Right lung (tissue), 2 donors: ENCODE measurements at regions not wholly inside any gene's neighbourhood (a gene's known extent, or its start where the extent isn't known, plus 50 kb on each side); places are given as distances from the start of the nearest gene placed in this dataset.

Source experiments
- DNase-seq, 2 donors: peaks; one replicate each; pipeline ENCODE4 v3.0.0-alpha.2; 2013

DNA sequence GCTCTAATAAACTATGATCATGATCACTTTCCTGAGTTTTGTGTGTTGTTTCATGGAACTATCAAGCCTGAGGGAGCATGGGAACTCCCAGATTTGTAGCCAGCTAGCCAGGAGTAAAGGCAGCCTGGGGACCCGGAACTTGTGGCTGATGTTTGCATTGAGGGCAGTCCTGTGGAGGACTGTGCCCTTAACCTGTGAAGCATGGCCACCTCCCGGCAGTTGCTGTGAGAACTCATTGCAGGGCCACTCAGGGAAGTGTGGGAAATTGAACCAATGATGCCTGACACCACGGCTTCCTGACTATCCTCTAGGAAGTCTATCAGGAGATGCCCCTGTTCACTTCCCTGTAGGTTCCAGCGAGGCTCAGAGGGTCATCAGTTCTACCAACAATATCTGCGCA lies 250.6 kb downstream of the DAD1 start:
- DNase-seq, result no peak

DNA sequence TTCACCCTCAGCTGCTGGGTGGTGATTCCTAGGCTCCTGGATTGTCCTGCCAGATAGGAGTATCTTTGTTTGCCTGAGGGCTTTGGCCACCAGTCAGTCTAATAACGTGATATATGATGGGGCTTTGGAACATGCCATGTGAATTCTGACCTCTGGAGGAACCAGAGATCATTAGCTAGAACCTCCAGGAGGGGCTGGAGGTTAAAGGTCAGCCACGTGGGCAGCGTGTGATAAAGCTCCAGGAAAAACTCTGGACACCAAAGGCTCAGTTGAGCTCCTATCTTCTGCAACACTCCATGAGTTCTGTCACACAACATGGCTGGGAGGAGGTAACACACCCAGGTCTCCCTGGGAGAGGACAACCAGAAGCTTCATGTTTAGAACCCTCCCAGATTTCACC lies 251.1 kb downstream of the DAD1 start:
- DNase-seq, result no peak

DNA sequence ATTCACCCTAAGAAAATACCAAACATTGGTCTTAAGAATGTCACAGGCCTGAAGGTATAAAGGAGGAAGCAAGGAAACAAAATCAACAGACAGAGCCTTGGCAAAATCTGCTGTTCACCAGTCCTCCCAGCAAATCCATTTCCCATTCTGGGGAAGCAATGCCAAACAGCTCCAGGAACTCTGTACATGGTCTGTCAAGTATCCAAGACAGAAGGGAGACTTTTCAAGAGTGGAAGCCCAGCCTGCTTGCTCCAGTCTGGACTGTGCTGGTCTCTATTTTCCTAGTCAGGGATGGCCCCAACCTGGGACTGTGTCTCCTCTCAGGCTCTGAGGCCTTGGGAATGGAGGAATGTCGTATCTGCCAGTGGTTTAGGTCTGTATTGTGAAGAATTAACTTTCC lies 251.5 kb downstream of the DAD1 start:
- no peak for DNase-seq

DNA sequence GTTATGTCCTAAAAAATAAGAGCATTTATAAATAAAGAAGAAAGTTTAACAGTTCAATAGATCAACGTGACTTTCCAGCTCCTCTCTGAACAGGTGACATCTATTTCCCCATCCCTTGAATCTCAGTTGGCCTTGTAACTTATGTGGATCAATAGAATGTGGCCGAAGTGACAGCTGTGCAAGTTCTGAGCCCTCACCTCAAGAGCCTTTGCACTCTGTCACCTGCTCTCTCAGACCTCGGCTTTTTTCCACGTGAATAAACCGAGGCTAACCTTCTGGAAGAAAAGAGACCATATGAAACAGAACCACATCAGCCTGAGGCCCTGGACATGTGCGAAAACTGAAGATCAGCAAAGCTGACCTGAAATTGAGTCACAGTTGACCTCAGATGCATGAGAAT lies 253.0 kb downstream of the DAD1 start:
- DNase-seq, result no peak

DNA sequence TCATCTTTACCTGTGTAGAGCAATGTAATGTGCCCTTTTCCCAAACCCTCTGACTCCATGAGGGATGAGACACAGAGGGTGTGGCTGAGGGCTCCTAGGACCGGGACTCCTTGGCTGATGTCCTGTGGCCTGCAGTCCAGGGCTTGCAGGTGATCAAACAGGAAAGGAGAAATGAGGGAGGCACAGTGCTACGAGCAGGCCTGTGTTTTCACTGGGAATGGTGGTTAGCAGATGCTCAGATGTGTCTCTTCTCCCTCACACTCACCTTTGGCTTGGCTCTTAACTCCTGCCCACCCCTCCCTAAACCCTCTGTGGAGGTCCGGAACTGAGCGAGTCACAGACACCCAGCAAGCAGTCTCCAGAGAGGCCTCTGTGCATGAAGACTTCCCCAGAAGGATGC lies 254.4 kb downstream of the DAD1 start:
- no peak for DNase-seq

DNA sequence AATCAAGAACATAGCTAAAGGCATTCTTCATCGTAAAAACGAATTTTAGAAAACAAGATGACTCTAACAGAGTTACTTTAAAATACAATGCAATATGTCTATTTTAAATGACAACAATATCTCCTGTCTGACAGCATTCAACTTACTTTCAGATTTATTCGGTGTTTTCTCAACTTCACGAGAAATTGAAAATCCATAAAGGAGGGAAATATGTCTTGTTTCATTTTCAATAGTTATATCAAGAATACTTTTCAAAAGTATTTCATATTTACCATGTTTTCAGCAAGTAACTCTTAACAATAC lies 254.8 kb downstream of the DAD1 start:
- no peak for DNase-seq

DNA sequence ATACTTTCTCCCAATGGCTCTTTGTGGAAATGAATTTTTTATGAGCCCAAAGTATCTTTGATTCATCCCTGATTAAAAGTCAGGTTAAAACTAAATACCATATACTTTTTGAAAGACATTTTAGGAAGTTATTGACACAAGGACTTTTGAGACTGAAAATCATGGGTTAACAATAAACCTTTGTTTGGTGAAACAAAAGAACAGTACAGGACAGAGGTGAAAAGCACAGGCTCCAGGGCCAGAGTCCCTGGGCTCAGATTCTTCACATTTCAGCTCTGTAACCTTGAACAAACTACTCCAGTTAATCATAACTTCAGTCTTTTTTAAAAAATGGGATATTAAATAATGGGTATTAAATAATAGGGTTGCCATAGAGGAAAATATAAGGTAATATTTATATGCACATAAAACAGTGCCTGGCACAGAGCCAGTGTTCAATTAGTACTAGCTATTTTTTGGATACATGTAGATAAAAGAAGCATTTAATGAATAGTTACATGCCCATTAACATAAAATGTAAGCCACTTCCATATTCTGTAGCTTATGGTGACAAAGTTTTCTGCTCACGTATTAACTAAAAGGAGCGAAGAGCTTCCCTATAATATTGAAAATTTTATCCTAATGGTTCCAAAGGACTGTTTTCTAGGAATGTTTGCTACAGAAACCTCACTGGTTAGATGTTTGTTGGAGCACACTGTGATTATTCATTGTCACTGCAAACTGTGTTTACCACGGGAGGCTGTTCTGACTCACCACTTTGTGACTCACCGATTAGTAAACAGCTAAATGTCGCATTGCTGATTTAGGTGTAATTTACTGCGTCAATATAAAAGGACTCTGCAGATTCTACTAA lies 255.4 kb downstream of the DAD1 start:
- no peak for DNase-seq

DNA sequence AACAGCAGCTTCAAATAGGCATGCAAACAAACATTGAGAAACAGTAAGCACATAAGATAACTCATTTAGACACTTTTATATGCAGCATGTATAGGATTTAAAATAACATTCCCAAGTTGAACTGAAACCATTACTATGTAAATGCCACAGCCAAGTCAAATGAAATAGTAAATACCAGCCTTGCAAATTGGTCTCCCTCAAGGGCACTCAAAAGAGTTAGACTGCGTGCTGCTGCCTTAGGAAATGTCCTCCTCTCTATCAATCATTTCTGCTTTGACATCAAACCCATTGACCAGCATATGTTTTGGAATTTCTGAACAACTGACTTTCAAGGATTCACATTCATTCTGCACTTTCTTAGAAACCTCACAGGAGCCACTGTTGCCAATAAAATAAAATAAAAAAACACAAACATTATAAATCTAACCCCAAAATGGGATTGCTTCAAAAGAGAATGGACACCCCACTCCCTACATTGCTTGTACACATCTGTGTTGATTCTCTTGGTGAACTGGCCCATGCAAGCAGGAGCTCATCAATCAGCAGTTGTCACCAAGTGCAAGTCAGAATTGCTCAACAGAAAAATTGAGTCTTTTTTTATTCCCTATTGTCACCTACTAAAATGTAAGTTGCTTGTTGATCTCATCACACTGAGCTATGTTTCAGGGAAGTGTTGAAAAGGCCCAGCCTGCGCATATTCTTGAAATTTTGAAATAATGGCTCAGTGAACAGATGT lies 256.2 kb downstream of the DAD1 start:
- DNase-seq, result no peak

DNA sequence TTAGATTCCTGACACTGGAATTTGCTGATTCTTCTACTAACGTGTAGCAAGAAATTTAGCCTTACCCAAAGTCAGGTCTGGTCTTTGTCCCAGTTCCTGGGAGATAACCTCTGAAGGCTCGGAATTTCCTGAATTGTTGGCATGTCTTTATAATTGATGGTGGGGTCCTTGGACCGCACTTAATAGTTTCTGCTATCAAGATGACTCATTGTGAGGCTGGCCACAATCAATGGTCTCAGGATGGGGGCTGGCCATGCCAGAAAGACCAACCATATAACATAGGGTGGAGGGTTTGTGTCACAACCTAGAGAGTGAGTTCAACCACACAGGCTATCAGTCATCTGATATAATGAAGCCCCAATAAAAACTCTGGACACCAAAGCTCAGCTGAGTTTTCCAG lies 259.7 kb downstream of the DAD1 start:
- no peak for DNase-seq

DNA sequence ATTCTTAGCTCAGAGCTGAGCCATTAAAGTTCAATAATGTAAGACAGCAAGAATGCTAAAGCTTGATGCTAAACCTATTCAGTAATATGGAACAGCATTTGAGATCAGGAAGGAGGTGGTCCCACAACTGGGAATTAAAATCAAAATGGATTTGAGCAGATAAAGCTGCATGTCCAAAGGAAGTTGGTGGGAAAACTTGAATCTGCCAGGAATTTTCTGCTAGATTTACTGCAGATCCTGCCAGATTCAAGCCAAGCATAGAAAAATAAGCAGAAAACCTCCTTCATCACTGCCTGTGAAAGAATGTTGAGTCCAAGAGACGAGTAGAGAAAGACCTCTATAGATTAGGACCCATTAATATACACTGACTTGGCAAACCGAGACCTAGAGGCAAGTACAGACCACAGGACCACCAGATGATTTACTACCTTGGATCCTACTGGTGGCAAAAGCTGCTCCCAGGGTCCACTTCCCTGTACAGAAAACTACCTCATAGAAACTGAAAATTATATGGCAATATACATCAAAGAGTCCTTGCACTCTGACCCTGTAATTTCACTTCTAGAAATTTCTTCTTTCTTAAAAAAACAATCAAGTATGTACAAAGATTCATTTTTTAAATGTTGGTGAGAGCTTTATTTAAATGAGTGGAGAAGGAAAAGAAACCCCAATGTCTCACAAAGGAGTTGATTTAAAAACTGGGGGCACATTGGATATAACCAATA lies 263.2 kb downstream of the DAD1 start:
- DNase-seq, result no peak

DNA sequence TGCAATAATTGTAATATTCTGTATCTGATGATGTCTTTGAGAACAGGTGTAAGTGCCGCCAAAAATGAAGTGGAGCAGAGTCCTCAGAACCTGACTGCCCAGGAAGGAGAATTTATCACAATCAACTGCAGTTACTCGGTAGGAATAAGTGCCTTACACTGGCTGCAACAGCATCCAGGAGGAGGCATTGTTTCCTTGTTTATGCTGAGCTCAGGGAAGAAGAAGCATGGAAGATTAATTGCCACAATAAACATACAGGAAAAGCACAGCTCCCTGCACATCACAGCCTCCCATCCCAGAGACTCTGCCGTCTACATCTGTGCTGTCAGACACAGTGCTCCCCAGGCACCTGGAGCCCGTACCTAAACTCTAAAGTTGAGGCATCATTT lies 268.7 kb downstream of the DAD1 start:
- no peak for DNase-seq

DNA sequence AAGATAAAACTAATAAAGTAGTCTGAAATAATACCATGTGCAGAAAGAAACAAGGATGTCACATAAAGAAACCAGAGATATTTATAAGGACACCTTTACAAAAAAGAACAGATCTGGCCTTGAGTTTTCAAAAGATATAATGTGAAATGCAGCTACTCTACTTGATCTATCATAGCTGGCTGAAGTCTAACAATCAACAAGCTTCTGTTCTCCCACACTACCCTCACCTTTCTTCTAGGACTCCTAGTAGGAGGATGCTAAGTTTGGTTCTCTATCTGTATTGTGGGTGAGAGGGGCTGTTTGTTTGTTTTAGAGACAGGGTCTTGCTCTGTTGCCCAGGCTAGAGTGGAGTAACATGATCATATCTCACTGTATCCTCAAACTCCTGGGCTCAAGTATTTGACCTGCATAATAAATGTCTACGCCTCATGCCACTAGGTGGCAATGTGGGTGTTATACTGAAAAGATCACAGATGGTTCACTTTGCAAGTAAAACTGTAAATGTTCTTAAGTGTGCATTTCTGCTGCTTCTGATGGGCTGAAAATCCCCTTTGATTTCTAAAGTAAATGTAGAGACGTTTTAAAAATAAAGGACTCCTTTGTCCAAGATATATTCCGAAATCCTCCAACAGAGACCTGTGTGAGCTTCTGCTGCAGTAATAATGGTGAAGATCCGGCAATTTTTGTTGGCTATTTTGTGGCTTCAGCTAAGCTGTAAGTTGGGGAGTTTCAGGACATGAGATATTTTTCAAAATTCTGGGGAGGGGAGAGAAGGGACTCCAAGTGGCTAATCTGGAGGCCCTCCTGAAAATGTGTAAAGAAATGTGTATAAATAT lies 269.3 kb downstream of the DAD1 start:
- no peak for DNase-seq

DNA sequence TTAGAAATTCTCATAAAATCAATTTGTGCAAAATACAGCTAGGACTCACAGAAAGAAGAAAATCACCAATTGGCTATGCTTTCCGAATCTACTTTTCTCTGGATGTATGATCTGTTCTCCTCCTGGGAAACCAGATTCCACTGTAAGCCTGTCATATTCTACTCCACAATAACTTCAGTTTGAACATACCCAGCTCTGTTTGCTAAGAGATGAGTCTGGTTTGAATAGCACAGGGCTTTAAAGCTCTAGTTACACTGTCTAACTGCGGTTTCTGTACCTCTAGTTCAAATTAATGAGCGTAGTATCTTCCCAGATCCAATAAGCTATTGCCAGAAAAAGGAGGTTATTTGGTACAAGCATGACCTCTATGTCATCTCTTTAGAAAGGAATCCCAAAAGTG lies 270.1 kb downstream of the DAD1 start:
- DNase-seq, result no peak

DNA sequence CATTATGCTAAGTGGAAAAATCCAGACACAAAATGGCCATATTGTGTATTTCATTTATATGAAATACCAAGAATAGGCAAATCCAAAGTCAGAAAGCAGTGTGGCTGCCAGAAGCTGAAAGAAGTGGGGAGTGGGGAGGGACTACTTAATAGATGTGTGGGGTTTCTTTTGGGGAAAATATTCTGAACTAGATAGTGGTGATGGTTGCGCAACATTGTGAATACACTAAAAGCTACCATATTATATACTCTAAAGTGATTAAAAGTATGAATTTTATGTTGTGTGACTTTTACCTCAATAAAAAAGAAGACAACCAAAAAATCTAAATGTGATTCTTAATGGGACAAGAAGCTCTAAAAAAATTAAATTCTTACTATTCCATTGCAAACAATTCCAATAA lies 272.6 kb downstream of the DAD1 start:
- no peak for DNase-seq

DNA sequence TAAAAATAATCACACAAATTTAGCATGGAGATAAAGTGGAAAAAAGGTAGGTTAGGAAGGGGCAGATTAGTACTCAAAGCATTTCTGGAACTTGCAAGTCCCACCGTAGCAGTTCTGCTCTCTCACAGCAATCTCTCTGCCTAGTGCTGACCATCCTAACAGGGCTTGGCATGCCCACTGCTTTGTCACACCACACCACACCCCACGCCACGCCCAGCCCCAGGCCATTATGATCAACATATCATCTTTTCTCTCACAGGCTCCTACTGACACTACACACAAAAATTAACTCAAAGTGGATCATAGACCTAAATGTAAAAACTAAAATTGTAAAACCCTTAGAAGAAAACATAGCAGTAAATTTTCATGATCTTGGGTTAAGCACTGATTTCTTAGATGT lies 273.7 kb downstream of the DAD1 start:
- no peak for DNase-seq

DNA sequence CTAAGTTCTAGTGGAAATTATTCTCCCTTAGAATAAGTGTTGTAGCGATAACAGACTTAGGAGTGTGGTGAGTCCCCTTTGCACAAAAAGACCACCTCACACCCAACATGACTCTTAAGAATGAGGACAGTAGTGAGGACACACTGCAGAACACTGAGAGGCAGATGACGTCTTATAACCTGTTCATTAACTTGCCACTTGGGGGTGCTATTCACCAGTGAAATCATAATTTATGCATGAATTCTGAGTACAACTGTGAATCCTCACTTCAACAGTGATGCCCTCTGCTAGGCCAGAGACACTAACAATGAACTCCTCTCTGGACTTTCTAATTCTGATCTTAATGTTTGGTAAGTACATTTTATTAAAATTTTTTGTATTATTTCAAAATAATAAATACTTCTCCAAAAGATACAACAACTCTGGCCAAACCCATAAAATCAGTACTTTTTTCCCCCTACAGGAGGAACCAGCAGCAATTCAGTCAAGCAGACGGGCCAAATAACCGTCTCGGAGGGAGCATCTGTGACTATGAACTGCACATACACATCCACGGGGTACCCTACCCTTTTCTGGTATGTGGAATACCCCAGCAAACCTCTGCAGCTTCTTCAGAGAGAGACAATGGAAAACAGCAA lies 274.7 kb downstream of the DAD1 start:
- peak in 1 of 2 donors; percentile 32 for DNase-seq

DNA sequence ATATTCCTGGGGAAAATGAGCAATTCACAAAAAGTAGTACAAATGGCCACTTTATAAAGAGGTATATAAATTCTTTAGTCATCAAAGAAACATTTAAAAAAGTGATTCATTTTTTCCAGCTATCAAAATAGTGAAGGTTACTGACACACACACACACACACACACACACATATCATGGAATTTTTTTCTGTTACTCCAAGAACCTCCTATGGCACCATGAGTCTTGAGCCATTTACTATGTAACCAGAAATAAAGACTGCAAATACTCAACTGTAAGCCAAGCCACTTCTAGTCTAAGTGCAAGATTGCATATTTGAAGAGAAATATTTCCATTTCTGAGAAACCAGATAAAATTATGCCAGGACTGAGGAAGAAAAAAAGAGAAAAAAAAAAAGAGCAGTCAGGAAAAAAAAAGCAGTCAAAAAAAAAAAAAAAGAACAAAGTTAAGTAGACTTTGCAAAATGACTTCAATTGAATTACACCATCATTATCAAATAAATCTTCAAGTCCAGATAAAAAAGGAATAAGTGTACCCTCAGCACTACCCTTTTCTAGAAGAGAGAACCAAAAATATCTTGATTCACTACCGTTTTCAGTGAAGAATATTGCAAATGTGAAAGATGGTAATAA lies 275.7 kb downstream of the DAD1 start:
- DNase-seq, result peak; percentile 18 to 20

DNA sequence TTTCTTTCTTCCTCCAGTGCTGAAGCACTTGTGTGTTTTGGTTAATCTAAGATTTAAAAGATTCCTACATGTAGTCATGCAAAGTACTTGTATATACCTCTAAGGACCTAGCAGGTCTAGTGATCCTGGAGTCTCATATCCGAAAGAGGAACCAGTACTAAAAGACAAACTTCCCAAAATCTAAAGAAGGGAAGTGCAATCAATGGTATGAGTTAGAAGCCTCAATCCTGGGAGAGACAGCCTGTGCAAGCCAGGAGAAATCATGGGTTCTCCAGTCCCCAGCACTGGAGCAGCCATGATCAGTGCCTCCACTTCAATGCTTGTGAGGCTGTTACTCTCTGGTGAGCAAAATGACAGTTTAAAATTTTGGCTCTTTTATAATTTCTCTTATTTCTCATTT lies 277.4 kb downstream of the DAD1 start:
- DNase-seq, result no peak

DNA sequence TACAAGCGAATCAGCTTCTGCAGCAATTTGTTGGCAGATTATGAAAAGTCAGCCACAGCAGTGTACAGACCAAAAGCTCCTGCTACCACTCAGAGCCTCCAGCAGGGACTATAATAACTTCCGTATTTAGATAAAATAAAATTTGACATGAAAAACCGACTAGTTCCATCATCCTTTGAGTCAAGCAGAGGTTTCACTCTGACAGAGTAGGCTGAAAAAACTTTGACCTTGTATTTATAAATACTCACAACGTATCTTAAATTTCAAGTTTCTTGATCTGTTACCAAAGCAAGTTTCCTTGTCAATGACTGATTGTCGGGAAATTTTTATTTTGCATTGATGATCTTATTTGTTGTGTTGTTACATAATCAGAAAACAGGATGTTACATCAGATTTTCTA lies 283.4 kb downstream of the DAD1 start:
- DNase-seq, result no peak

DNA sequence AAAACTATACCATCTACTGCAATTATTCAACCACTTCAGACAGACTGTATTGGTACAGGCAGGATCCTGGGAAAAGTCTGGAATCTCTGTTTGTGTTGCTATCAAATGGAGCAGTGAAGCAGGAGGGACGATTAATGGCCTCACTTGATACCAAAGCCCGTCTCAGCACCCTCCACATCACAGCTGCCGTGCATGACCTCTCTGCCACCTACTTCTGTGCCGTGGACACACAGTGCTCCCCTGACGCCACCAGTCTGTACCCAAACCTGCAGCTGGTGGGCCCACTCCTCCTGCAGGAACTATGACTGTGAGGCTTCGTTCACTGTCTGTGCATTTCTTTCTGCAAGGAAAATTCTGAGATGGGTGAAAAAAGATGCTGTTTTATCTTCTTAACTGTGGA lies 284.7 kb downstream of the DAD1 start:
- DNase-seq, result no peak

DNA sequence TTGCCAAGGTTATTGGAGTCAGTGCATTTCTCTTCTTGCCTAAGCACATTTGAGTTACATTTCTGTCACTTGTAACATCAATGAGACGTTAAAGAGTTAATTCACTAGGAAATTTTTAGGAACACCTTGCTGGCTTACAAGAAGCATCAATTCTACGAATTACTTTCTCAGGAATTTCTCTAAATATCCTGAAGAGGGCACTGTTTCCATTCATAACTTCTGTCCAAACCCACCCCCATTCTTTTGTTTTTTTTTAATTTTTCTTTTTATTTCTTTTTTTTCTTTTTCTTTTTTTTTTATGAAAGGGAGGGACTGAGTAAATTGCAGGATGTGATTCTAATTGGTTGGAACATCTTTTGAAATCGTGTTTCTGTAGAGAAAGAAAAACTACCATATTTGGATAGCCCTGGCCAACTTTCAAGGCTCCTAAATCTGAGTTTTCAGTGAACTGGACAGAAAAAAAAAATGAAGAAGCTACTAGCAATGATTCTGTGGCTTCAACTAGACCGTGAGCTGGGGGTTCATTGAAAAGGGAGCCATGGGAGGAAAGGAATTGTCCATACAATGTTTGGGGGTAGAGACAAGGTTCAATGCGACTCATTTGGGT lies 285.3 kb downstream of the DAD1 start:
- no peak for DNase-seq
